ENCODE measurements at regions not wholly inside any gene's neighbourhood (a gene's known extent, or its start where the extent isn't known, plus 50 kb on each side); places are given as distances from the start of the nearest gene placed in this dataset.
"Not testable (repeated sequence)": the region's sequence is repeated elsewhere in the genome, so short reads cannot be mapped to it uniquely, and the experiment has no call there.

DNA sequence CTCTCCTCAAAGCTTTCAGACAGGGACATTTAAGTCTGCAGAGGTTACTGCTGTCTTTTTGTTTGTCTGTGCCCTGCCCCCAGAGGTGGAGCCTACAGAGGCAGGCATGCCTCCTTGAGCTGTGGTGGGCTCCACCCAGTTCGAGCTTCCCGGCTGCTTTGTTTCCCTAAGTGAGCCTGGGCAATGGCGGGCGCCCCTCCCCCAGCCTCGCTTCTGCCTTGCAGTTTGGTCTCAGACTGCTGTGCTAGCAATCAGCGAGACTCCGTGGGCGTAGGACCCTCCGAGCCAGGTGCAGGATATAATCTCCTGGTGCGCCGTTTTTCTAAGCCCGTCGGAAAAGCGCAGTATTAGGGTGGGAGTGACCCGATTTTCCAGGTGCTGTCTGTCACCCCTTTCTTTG lies 78.7 kb downstream of the DYNAP start:
- TF ChIP-seq, protein P1, sequence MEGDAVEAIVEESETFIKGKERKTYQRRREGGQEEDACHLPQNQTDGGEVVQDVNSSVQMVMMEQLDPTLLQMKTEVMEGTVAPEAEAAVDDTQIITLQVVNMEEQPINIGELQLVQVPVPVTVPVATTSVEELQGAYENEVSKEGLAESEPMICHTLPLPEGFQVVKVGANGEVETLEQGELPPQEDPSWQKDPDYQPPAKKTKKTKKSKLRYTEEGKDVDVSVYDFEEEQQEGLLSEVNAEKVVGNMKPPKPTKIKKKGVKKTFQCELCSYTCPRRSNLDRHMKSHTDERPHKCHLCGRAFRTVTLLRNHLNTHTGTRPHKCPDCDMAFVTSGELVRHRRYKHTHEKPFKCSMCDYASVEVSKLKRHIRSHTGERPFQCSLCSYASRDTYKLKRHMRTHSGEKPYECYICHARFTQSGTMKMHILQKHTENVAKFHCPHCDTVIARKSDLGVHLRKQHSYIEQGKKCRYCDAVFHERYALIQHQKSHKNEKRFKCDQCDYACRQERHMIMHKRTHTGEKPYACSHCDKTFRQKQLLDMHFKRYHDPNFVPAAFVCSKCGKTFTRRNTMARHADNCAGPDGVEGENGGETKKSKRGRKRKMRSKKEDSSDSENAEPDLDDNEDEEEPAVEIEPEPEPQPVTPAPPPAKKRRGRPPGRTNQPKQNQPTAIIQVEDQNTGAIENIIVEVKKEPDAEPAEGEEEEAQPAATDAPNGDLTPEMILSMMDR (IDR thresholded peaks at IDR 0.05), result not testable (repeated sequence)
- TF ChIP-seq, protein P2, sequence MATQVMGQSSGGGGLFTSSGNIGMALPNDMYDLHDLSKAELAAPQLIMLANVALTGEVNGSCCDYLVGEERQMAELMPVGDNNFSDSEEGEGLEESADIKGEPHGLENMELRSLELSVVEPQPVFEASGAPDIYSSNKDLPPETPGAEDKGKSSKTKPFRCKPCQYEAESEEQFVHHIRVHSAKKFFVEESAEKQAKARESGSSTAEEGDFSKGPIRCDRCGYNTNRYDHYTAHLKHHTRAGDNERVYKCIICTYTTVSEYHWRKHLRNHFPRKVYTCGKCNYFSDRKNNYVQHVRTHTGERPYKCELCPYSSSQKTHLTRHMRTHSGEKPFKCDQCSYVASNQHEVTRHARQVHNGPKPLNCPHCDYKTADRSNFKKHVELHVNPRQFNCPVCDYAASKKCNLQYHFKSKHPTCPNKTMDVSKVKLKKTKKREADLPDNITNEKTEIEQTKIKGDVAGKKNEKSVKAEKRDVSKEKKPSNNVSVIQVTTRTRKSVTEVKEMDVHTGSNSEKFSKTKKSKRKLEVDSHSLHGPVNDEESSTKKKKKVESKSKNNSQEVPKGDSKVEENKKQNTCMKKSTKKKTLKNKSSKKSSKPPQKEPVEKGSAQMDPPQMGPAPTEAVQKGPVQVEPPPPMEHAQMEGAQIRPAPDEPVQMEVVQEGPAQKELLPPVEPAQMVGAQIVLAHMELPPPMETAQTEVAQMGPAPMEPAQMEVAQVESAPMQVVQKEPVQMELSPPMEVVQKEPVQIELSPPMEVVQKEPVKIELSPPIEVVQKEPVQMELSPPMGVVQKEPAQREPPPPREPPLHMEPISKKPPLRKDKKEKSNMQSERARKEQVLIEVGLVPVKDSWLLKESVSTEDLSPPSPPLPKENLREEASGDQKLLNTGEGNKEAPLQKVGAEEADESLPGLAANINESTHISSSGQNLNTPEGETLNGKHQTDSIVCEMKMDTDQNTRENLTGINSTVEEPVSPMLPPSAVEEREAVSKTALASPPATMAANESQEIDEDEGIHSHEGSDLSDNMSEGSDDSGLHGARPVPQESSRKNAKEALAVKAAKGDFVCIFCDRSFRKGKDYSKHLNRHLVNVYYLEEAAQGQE (IDR thresholded peaks at IDR 0.05; ENCODE audit: insufficient read depth in 1 of 2, low read depth in 2 of 2, low read length in 1 of 2), result not testable (repeated sequence)
